Esophagus muscularis mucosa (tissue), 4 donors: ENCODE measurements at regions not wholly inside any gene's neighbourhood (a gene's known extent, or its start where the extent isn't known, plus 50 kb on each side); places are given as distances from the start of the nearest gene placed in this dataset.

Source experiments
- EP300 ChIP-seq: sonication (generic); formaldehyde crosslinking; IDR thresholded peaks from one replicate; pipeline ENCODE4 v1.6.1; 2017; ENCODE audit warnings: antibody characterized with exemption
- POLR2A ChIP-seq: fragments of 450-650 bp; IDR thresholded peaks from one replicate; pipeline ENCODE4 v1.6.1; 2017; ENCODE audit warnings: antibody characterized with exemption, moderate library complexity, mild to moderate bottlenecking, low read depth
- POLR2AphosphoS5 ChIP-seq, 2 donors: sonication (generic); formaldehyde crosslinking; IDR thresholded peaks; one replicate each; pipeline ENCODE4 v1.6.1; 2017; ENCODE audit warnings: antibody characterized with exemption in 2 of 2
- TF ChIP-seq, protein P1 (sequence below), 3 experiments: fragments of 200-600 bp in 2 of 3; fragments of 450-650 bp in 1 of 3; sonication (generic) in 2 of 3; IDR thresholded peaks; one replicate each; pipeline ENCODE4 v1.5.1; 2017 to 2019; ENCODE audit warnings: antibody characterized with exemption in 3 of 3, mild to moderate bottlenecking in 2 of 3, moderate library complexity in 1 of 3

- no peak for TF ChIP-seq POLR2A
- TF ChIP-seq, protein P1, sequence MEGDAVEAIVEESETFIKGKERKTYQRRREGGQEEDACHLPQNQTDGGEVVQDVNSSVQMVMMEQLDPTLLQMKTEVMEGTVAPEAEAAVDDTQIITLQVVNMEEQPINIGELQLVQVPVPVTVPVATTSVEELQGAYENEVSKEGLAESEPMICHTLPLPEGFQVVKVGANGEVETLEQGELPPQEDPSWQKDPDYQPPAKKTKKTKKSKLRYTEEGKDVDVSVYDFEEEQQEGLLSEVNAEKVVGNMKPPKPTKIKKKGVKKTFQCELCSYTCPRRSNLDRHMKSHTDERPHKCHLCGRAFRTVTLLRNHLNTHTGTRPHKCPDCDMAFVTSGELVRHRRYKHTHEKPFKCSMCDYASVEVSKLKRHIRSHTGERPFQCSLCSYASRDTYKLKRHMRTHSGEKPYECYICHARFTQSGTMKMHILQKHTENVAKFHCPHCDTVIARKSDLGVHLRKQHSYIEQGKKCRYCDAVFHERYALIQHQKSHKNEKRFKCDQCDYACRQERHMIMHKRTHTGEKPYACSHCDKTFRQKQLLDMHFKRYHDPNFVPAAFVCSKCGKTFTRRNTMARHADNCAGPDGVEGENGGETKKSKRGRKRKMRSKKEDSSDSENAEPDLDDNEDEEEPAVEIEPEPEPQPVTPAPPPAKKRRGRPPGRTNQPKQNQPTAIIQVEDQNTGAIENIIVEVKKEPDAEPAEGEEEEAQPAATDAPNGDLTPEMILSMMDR (IDR thresholded peaks at IDR 0.05), result no peak
- TF ChIP-seq EP300, result no peak
- no peak for TF ChIP-seq POLR2AphosphoS5 (IDR thresholded peaks at IDR 0.05)
These were observed 1025.9 kb upstream of the NOVA1 start for GRCh38 chr14:27623782-27624181.
